ENCODE measurements at regions not wholly inside any gene's neighbourhood (a gene's known extent, or its start where the extent isn't known, plus 50 kb on each side); places are given as distances from the start of the nearest gene placed in this dataset.
"Not testable (repeated sequence)": the region's sequence is repeated elsewhere in the genome, so short reads cannot be mapped to it uniquely, and the experiment has no call there.

DNA sequence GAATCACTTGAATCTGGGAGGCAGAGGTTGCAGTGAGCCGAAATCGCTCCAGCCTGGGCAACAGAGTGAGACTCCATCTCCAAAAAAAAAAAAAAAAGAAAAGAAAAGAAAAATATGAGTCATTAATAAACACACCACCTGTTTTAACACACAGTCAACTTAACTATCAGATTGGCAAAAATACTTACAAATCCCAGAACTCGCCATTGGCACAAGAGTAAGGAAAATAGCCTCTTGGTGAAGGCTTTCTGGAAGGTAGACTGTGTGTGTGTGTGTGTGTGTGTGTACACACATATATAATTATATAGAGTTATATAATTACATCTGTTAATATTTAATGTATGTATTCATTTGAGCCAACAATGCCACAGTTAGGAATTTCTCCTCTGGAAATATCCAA is 63.7 kb upstream of the UXS1 start:
- no peak overlapping the region for H3K27ac ChIP-seq
- H3K4me1 ChIP-seq: no peaks in the 10 kb centered on the region
- FAIRE-seq (no peak), DNase-seq (ENCODE audit: low read depth in 1 of 2, low spot score in 1 of 2) (no peak), ATAC-seq (no peak)
- ChIA-PET CTCF (no interaction called here), POLR2A (no interaction called here)
- no peak overlapping the region for H3K4me3 ChIP-seq
- WGBS (ENCODE audit: missing lambda C conversion rate): 38% methylated on average over 3 of the region's 3 CpGs
- H3K9me3 ChIP-seq: no peaks in the 10 kb centered on the region
- no peak for TF ChIP-seq ZC3H11A (IDR thresholded peaks at IDR 0.05)
- H3K4me2 ChIP-seq: no peak overlapping the region

GRCh38 chr2:106257135-106257534 is 63.0 kb upstream of the UXS1 start:
- H3K4me3 ChIP-seq: no peak overlapping the region
- no peak for DNase-seq (ENCODE audit: low read depth in 1 of 2, low spot score in 1 of 2)
- 73% methylated on average over 5 of the region's 5 CpGs for WGBS (ENCODE audit: missing lambda C conversion rate)
- no peak for ATAC-seq
- H3K4me1 ChIP-seq: no peaks in the 10 kb centered on the region
- CTCF ChIA-PET: no interaction called here
- no peaks in the 10 kb centered on the region for H3K9me3 ChIP-seq
- POLR2A ChIA-PET: no interaction called here
- TF ChIP-seq, protein P1, sequence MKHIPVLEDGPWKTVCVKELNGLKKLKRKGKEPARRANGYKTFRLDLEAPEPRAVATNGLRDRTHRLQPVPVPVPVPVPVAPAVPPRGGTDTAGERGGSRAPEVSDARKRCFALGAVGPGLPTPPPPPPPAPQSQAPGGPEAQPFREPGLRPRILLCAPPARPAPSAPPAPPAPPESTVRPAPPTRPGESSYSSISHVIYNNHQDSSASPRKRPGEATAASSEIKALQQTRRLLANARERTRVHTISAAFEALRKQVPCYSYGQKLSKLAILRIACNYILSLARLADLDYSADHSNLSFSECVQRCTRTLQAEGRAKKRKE (CRISPR knock-in tag; IDR thresholded peaks at IDR 0.05; ENCODE audit: low read depth): no peak
- TF ChIP-seq NR3C1 (IDR thresholded peaks at IDR 0.05) (no peak), KDM1A (IDR thresholded peaks at IDR 0.05; ENCODE audit: low read depth) (no peak), EHMT2 (IDR thresholded peaks at IDR 0.05; ENCODE audit: low read depth) (no peak), ZC3H11A (IDR thresholded peaks at IDR 0.05) (no peak), TP53 (CRISPR knock-in tag; IDR thresholded peaks at IDR 0.05) (no peak), HES2 (IDR thresholded peaks at IDR 0.05) (no peak), EHF (CRISPR knock-in tag; IDR thresholded peaks at IDR 0.05) (no peak), ZSCAN20 (CRISPR knock-in tag; IDR thresholded peaks at IDR 0.05) (no peak), HEYL (CRISPR knock-in tag; IDR thresholded peaks at IDR 0.05) (no peak)
- H3K4me2 ChIP-seq: no peak overlapping the region
- H3K27ac ChIP-seq: no peak overlapping the region
- FAIRE-seq: no peak

DNA sequence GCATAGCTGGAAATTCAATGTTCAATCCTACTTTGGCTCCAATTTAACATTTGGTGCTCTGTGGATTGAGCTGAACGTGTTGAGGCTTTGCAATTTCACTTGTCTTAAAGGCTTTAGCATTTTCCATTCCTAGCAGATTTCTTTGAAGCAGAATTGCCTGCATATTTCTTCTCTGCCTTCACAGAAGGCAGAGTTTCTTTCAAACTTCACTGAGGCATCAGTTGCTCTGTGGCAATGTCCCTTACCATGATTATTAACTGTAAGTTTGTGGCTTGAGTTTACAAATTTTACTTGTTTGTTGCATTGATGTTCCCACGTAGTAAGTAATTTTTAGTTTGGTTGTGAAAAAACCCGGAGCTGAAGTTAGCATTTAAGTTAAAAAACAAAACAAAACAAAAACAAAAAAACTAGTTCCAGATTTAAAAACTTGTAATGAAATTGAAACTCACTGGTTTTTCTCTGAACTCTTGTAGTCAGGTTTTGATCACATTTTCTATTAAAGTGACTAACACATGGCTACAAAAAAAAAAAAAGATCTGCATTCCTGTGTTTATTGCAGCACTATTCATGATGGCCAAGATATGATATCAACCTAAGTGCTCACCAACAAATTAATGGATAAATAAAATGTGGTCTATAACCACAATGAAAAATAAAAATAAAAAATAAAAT is 55.2 kb upstream of the UXS1 start:
- FAIRE-seq; POLR2A ChIA-PET; H3K9me3 ChIP-seq; DNase-seq (ENCODE audit: low read depth in 1 of 2, low spot score in 1 of 2); H3K4me2 ChIP-seq; CTCF ChIA-PET; H3K4me1 ChIP-seq; H3K4me3 ChIP-seq; H3K27ac ChIP-seq; ATAC-seq: not testable (repeated sequence)
- WGBS (ENCODE audit: missing lambda C conversion rate): 58% methylated on average over 3 of the region's 3 CpGs

GRCh38 chr2:106248548-106249151 is 54.5 kb upstream of the UXS1 start:
- FAIRE-seq; DNase-seq (ENCODE audit: low read depth in 1 of 2, low spot score in 1 of 2); H3K9me3 ChIP-seq; H3K27ac ChIP-seq; H3K4me3 ChIP-seq; POLR2A ChIA-PET; H3K4me2 ChIP-seq; H3K4me1 ChIP-seq: not testable (repeated sequence)
- WGBS (ENCODE audit: missing lambda C conversion rate): 65% methylated on average over 5 of the region's 6 CpGs
- CTCF ChIA-PET: interaction anchor here (0.7 kb wide), 1 partner anchor 305 kb away, joined by 3 read pairs; no protein-coding TSS in a partner anchor
- peak in 1 of 2 experiments; percentile 44; a peak in 4 of 5 replicates for TF ChIP-seq RAD21 (conservative IDR thresholded peaks at IDR 0.05 in 1 of 2, IDR thresholded peaks at IDR 0.05 in 1 of 2)
- TF ChIP-seq SMC3 (IDR thresholded peaks at IDR 0.05): peak; percentile 50; the same call in 2 of the 3 replicates
- TF ChIP-seq, protein P2, sequence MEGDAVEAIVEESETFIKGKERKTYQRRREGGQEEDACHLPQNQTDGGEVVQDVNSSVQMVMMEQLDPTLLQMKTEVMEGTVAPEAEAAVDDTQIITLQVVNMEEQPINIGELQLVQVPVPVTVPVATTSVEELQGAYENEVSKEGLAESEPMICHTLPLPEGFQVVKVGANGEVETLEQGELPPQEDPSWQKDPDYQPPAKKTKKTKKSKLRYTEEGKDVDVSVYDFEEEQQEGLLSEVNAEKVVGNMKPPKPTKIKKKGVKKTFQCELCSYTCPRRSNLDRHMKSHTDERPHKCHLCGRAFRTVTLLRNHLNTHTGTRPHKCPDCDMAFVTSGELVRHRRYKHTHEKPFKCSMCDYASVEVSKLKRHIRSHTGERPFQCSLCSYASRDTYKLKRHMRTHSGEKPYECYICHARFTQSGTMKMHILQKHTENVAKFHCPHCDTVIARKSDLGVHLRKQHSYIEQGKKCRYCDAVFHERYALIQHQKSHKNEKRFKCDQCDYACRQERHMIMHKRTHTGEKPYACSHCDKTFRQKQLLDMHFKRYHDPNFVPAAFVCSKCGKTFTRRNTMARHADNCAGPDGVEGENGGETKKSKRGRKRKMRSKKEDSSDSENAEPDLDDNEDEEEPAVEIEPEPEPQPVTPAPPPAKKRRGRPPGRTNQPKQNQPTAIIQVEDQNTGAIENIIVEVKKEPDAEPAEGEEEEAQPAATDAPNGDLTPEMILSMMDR (IDR thresholded peaks at IDR 0.05): peak; percentile 37; the same call in 2 of the 3 replicates
- peak; percentile 82 to 90; a peak in 5 of 6 replicates for ATAC-seq

Small RNA genes lying in the stretch of these regions (small RNA-seq; reads per million reads assigned to genes)
- 0 to 0.33 (median 0) reads per million in 6 experiments for gene AC114755.3
